HCT116 (cell line): ENCODE measurements at regions not wholly inside any gene's neighbourhood (a gene's known extent, or its start where the extent isn't known, plus 50 kb on each side); places are given as distances from the start of the nearest gene placed in this dataset.

Experiments used
- ATAC-seq: fragments of 200-7000 bp; cut with Tn5 transposase; 2 replicates; pipeline ENCODE4 v1.9.1; 2020; ENCODE audit warnings: mild to moderate bottlenecking, moderate library complexity
- BruUV-seq: library from RNA; stranded (reverse); fragments of 400-500 nt; replicated peaks from 2 replicates; lab custom pipeline; 2021; lab: Mats Ljungman, UMichigan
- CTCF ChIA-PET: fragments of 300-600 bp; sonication (Branson Sonifier 250); formaldehyde crosslinking; loops from one replicate; lab custom pipeline; 2021; ENCODE audit warnings: antibody characterized with exemption; lab: Charles Lee
- POLR2A ChIA-PET: fragments of 300-600, 350-600 bp; sonication (Branson Sonifier 250); formaldehyde crosslinking; loops from one replicate; lab custom pipeline; 2021; ENCODE audit warnings: antibody characterized with exemption; lab: Charles Lee
- RAD21 ChIA-PET, 2 experiments: fragments of 300-600 bp; sonication (Branson Sonifier 250); formaldehyde crosslinking; loops; one replicate each; lab custom pipeline; 2023; ENCODE audit warnings: low total read pairs in 2 of 2; ENCODE audit not compliant: uncharacterized antibody in 2 of 2, unreplicated experiment in 2 of 2, low non-redundant PET in 1 of 2; lab: Charles Lee
- DNase-seq: peaks from one replicate; pipeline ENCODE4 v3.0.0-alpha.2; 2010; ENCODE audit warnings: low read depth, low spot score
- H2AFZ ChIP-seq: fragments of 200-600 bp; shearing (Covaris generic), sonication (generic); 2 replicates; pipeline ENCODE4 v1.6.1; 2017; ENCODE audit warnings: low read depth, mixed run types, mixed read lengths, antibody characterized with exemption, low read length; ENCODE audit not compliant: poor library complexity, severe bottlenecking
- H3K27ac ChIP-seq: 2 replicates; pipeline ENCODE4 v1.5.1; 2012; ENCODE audit warnings: low read depth, low read length
- H3K27me3 ChIP-seq: fragments of 200-600 bp; sonication (generic); 2 replicates; pipeline ENCODE4 v1.6.1; 2016; ENCODE audit warnings: mixed run types, low read length, mixed read lengths; ENCODE audit not compliant: insufficient read depth
- H3K36me3 ChIP-seq, 2 experiments: fragments of 200-500 bp in 1 of 2; fragments of 200-600 bp in 1 of 2; sonication (Bioruptor generic) in 1 of 2; sonication (generic) in 1 of 2; 2 replicates each; pipeline versions ENCODE4 v1.5.1 to v1.6.1; 2014 to 2016; ENCODE audit warnings: low read length in 2 of 2, inconsistent platforms in 1 of 2, mixed read lengths in 1 of 2, mixed run types in 1 of 2; ENCODE audit not compliant: insufficient read depth in 2 of 2, control insufficient read depth in 1 of 2
- H3K4me1 ChIP-seq, 2 experiments: fragments of 200-600 bp in 1 of 2; sonication (generic) in 1 of 2; 2 replicates each; pipeline versions ENCODE4 v1.5.1 to v1.6.1; 2012 to 2017; ENCODE audit warnings: low read length in 2 of 2, inconsistent platforms in 1 of 2, mild to moderate bottlenecking in 1 of 2, mixed read lengths in 1 of 2, mixed run types in 1 of 2, moderate library complexity in 1 of 2; ENCODE audit not compliant: insufficient read depth in 2 of 2, control insufficient read depth in 1 of 2
- H3K4me2 ChIP-seq: fragments of 200-600 bp; sonication (generic); 2 replicates; pipeline ENCODE4 v1.6.1; 2017; ENCODE audit warnings: mixed run types, low read length, mixed read lengths
- H3K4me3 ChIP-seq, 2 experiments: fragments of 200-600 bp in 1 of 2; sonication (generic) in 1 of 2; replicated peaks in 1 of 2; 2 replicates each; pipeline ENCODE4 v1.5.1; 2011 to 2016; ENCODE audit warnings: low read length in 2 of 2, control low read depth in 1 of 2, low read depth in 1 of 2, mild to moderate bottlenecking in 1 of 2, mixed read lengths in 1 of 2, mixed run types in 1 of 2
- H3K79me2 ChIP-seq: fragments of 200-600 bp; sonication (generic); 2 replicates; pipeline ENCODE4 v1.6.1; 2017; ENCODE audit warnings: mild to moderate bottlenecking, mixed run types, low read length, moderate library complexity, mixed read lengths; ENCODE audit not compliant: insufficient read depth
- H3K9ac ChIP-seq: fragments of 200-600 bp; sonication (generic); 2 replicates; pipeline ENCODE4 v1.6.1; 2016; ENCODE audit warnings: low read length, mixed read lengths
- H3K9me2 ChIP-seq: fragments of 200-600 bp; sonication (generic), shearing (Covaris generic); 2 replicates; pipeline ENCODE4 v1.6.1; 2017; ENCODE audit warnings: mixed run types, mild to moderate bottlenecking, moderate library complexity; ENCODE audit not compliant: insufficient read depth
- H3K9me3 ChIP-seq, 2 experiments: fragments of 200-500 bp in 1 of 2; fragments of 200-600 bp in 1 of 2; sonication (Bioruptor generic) in 1 of 2; sonication (generic) in 1 of 2; 2 replicates each; pipeline ENCODE4 v1.6.1; 2014 to 2017; ENCODE audit warnings: low read length in 2 of 2, mixed read lengths in 2 of 2, inconsistent platforms in 1 of 2, low read depth in 1 of 2, mild to moderate bottlenecking in 1 of 2, mixed run types in 1 of 2, moderate library complexity in 1 of 2; ENCODE audit not compliant: control insufficient read depth in 1 of 2, insufficient read depth in 1 of 2
- H4K20me1 ChIP-seq: fragments of 200-600 bp; sonication (generic), shearing (Covaris generic); 2 replicates; pipeline ENCODE4 v1.6.1; 2017; ENCODE audit warnings: mixed run types, mild to moderate bottlenecking, moderate library complexity; ENCODE audit not compliant: insufficient read depth
- ATF3 ChIP-seq: IDR thresholded peaks from 2 replicates; pipeline ENCODE4 v1.6.1; 2012
- CBX3 ChIP-seq: IDR thresholded peaks from 2 replicates; pipeline ENCODE4 v1.6.1; 2012; ENCODE audit warnings: low read depth
- CTCF ChIP-seq, 3 experiments: fragments of 200-600 bp in 1 of 3; sonication (generic) in 1 of 3; IDR thresholded peaks in 2 of 3; conservative IDR thresholded peaks in 1 of 3; 2 replicates each; pipeline ENCODE4 v1.5.1; 2012 to 2017; ENCODE audit warnings: low read depth in 2 of 3, low read length in 2 of 3, antibody characterized with exemption in 1 of 3, borderline replicate concordance in 1 of 3, control low read depth in 1 of 3, mild to moderate bottlenecking in 1 of 3, mixed read lengths in 1 of 3, mixed run types in 1 of 3, moderate library complexity in 1 of 3; ENCODE audit not compliant: insufficient read depth in 1 of 3
- EGR1 ChIP-seq: IDR thresholded peaks from 2 replicates; pipeline ENCODE4 v1.6.1; 2012; ENCODE audit warnings: low read depth
- EZH2phosphoT487 ChIP-seq: fragments of 200-600 bp; IDR thresholded peaks from 2 replicates; pipeline ENCODE4 v1.6.1; 2018; ENCODE audit warnings: antibody characterized with exemption, borderline replicate concordance
- MAX ChIP-seq: IDR thresholded peaks from 2 replicates; pipeline ENCODE4 v1.6.1; 2012
- POLR2AphosphoS5 ChIP-seq: IDR thresholded peaks from 2 replicates; pipeline ENCODE4 v1.6.1; 2011; ENCODE audit warnings: mild to moderate bottlenecking, low read depth, low read length, moderate library complexity
- REST ChIP-seq: IDR thresholded peaks from 2 replicates; pipeline ENCODE4 v1.6.1; 2012; ENCODE audit warnings: low read depth
- SP1 ChIP-seq: IDR thresholded peaks from 2 replicates; pipeline ENCODE4 v1.6.1; 2012; ENCODE audit warnings: low read depth
- SRF ChIP-seq: IDR thresholded peaks from 2 replicates; pipeline ENCODE4 v1.6.1; 2012; ENCODE audit warnings: low read depth
- TCF7L2 ChIP-seq: IDR thresholded peaks from 2 replicates; pipeline ENCODE4 v1.7.0; 2011; ENCODE audit warnings: borderline replicate concordance, inconsistent platforms; ENCODE audit not compliant: insufficient read depth, insufficient read length; ENCODE audit errors: extremely low read depth
- intact Hi-C: fragments of 100-400 bp; cut with micrococcal nuclease; formaldehyde crosslinking; loops from 2 replicates; pipeline ENCODE4 v1.10.0; 2022

- ChIA-PET RAD21 (no interaction called here), POLR2A (no interaction called here), CTCF (no interaction called here)
- intact Hi-C loops: no loop called here
- H3K9me3 ChIP-seq: no peaks in the 10 kb centered on the region
- H3K27me3 ChIP-seq: no peaks in the 10 kb centered on the region
- H3K36me3 ChIP-seq: no peaks in the 10 kb centered on the region
- no peak overlapping the region for H3K4me2 ChIP-seq
- H2AFZ ChIP-seq: no peak overlapping the region
- H3K4me1 ChIP-seq: no peaks in the 10 kb centered on the region
- BruUV-seq: no TSS peak
- H3K79me2 ChIP-seq: no peaks in the 10 kb centered on the region
- no peak overlapping the region for H3K4me3 ChIP-seq
- no peak for DNase-seq
- no peak overlapping the region for H3K9ac ChIP-seq
- peaks cover 4% of the 10 kb centered on the region; the same call in 1 of the 2 replicates for H3K9me2 ChIP-seq
- no peaks in the 10 kb centered on the region for H4K20me1 ChIP-seq
- TF ChIP-seq SP1: no peak
- no peak overlapping the region for H3K27ac ChIP-seq
- no peak for ATAC-seq
Measured at GRCh38 chr3:166473501-166473900, 636.3 kb upstream of the BCHE start.

GRCh38 chr3:166472015-166472414 lies 634.8 kb upstream of the BCHE start:
- intact Hi-C loops: no loop called here
- Histone ChIP-seq H4K20me1 (no peaks in the 10 kb centered on the region), H3K79me2 (no peaks in the 10 kb centered on the region), H3K9me3 (no peaks in the 10 kb centered on the region), H3K4me2 (no peak overlapping the region), H2AFZ (no peak overlapping the region), H3K27me3 (no peaks in the 10 kb centered on the region), H3K4me3 (no peak overlapping the region), H3K9me2 (peaks cover 4% of the 10 kb centered on the region; the same call in 1 of the 2 replicates), H3K27ac (no peak overlapping the region), H3K4me1 (no peaks in the 10 kb centered on the region), H3K36me3 (no peaks in the 10 kb centered on the region), H3K9ac (no peak overlapping the region)
- RAD21 ChIA-PET: no interaction called here
- no peak for DNase-seq
- TF ChIP-seq TCF7L2: no peak
- no peak for TF ChIP-seq POLR2AphosphoS5
- TF ChIP-seq CBX3: no peak
- no peak for TF ChIP-seq ATF3
- TF ChIP-seq REST: no peak
- no peak for TF ChIP-seq EGR1
- TF ChIP-seq MAX: no peak
- no peak for TF ChIP-seq EZH2phosphoT487
- no peak for TF ChIP-seq SRF
- no peak for TF ChIP-seq CTCF (IDR thresholded peaks at IDR 0.05 in 2 of 3, conservative IDR thresholded peaks at IDR 0.05 in 1 of 3; ENCODE audit: borderline replicate concordance in 1 of 3, insufficient read depth in 1 of 3, low read depth in 2 of 3, low read length in 2 of 3)
- POLR2A ChIA-PET: no interaction called here
- BruUV-seq: no TSS peak
- CTCF ChIA-PET: no interaction called here
- no peak for ATAC-seq
